Gastrocnemius medialis (tissue), 4 donors: ENCODE measurements at regions not wholly inside any gene's neighbourhood (a gene's known extent, or its start where the extent isn't known, plus 50 kb on each side); places are given as distances from the start of the nearest gene placed in this dataset.

Experiments used
- CTCF ChIP-seq, 5 experiments: fragments of 450-650 bp in 3 of 5; fragments of 200-600 bp in 2 of 5; sonication (generic) in 2 of 5; IDR thresholded peaks in 4 of 5; conservative IDR thresholded peaks in 1 of 5; 1 replicate in 4 of 5; 2 replicates in 1 of 5; pipeline ENCODE4 v1.5.1; 2016 to 2019; ENCODE audit warnings: antibody characterized with exemption in 5 of 5, mild to moderate bottlenecking in 3 of 5, moderate library complexity in 3 of 5
- POLR2A ChIP-seq, 2 donors: fragments of 450-650 bp; IDR thresholded peaks; one replicate each; pipeline ENCODE4 v1.6.1; 2017; ENCODE audit warnings: antibody characterized with exemption in 2 of 2, mild to moderate bottlenecking in 2 of 2, moderate library complexity in 2 of 2

GRCh38 chr12:31227401-31227981 is 98.5 kb downstream of the SINHCAF start:
- TF ChIP-seq CTCF (IDR thresholded peaks at IDR 0.05 in 4 of 5, conservative IDR thresholded peaks at IDR 0.05 in 1 of 5) (no peak), POLR2A (IDR thresholded peaks at IDR 0.05) (no peak)
